PC-3 (cell line): ENCODE measurements at regions not wholly inside any gene's neighbourhood (a gene's known extent, or its start where the extent isn't known, plus 50 kb on each side); places are given as distances from the start of the nearest gene placed in this dataset.

Experiments
- EZH2 ChIP-seq: fragments of 300-600 bp; sonication (generic); IDR thresholded peaks from one replicate; pipeline ENCODE4 v1.6.1; 2017; ENCODE audit warnings: antibody characterized with exemption, mild to moderate bottlenecking, low read length; ENCODE audit not compliant: unreplicated experiment
- EZH2phosphoT487 ChIP-seq: fragments of 300-600 bp; sonication (generic); IDR thresholded peaks from 2 replicates; pipeline ENCODE4 v1.6.1; 2018; ENCODE audit warnings: mild to moderate bottlenecking, antibody characterized with exemption, low read length, borderline replicate concordance
- TF ChIP-seq, protein P1 (sequence below): fragments of 300-600 bp; sonication (generic); conservative IDR thresholded peaks from 2 replicates; pipeline ENCODE4 v1.5.1; 2017; ENCODE audit warnings: antibody characterized with exemption, low read depth, mild to moderate bottlenecking, low read length

DNA sequence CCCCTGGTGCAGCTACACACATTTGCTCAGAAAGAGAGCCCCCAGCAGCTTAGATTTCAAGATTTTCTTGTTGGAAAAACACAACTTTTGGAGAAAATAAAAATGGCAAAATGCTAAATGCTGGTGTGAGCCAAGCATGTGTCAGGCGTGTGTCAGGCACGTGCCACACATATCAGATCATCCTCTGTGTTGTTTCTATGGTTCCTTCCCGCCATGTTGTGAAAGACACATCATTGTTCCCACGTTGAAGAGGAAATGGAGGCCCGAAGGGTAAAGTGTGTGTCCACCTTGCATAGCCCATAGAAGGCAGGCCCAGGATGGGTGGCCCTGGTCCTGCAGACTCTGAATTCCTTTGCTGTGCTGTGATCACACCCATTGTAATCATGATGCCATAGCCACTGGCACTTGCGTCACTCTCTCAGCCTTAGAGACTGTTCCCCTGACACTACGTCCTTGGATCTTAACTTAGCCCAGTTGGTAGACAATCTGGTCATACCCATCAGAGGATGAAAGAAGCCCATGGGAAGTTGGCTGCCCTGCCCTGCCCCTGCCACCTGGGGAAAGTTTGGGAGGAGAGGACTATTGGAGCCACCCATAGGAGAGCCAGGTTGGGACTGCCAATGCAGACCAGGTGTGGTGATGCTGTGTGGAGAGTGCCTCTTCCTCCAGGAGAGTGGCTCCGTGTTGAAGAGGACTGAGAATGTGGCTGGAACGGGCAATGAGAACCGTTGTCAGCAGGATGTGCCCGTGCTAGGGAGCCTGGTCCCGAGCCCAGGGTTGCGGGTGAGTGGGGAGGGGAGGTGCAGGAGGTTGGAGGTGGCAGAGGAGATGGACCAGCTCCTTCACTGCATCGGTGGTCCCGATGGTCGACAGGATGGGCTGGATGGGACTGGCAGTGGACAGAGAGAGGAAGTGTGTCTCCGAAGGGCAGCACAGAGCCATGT, 65.6 kb upstream of the IGFBP3 start:
- TF ChIP-seq, protein P1, sequence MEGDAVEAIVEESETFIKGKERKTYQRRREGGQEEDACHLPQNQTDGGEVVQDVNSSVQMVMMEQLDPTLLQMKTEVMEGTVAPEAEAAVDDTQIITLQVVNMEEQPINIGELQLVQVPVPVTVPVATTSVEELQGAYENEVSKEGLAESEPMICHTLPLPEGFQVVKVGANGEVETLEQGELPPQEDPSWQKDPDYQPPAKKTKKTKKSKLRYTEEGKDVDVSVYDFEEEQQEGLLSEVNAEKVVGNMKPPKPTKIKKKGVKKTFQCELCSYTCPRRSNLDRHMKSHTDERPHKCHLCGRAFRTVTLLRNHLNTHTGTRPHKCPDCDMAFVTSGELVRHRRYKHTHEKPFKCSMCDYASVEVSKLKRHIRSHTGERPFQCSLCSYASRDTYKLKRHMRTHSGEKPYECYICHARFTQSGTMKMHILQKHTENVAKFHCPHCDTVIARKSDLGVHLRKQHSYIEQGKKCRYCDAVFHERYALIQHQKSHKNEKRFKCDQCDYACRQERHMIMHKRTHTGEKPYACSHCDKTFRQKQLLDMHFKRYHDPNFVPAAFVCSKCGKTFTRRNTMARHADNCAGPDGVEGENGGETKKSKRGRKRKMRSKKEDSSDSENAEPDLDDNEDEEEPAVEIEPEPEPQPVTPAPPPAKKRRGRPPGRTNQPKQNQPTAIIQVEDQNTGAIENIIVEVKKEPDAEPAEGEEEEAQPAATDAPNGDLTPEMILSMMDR: no peak
- TF ChIP-seq EZH2phosphoT487 (no peak), EZH2 (no peak)
